Esophagus squamous epithelium (tissue), 5 donors: ENCODE measurements at regions not wholly inside any gene's neighbourhood (a gene's known extent, or its start where the extent isn't known, plus 50 kb on each side); places are given as distances from the start of the nearest gene placed in this dataset.

Experiments used
- DNase-seq: peaks from one replicate; lab custom pipeline; 2025; lab: John Stamatoyannopoulos, UW
- H3K27ac ChIP-seq, 4 donors: fragments of 200-600 bp; sonication (generic); one replicate each; pipeline ENCODE4 v1.5.1; 2016 to 2019; ENCODE audit warnings: mild to moderate bottlenecking in 1 of 4
- H3K27me3 ChIP-seq, 4 donors: fragments of 200-600 bp; sonication (generic); 1 replicate in 3 of 4; 2 replicates in 1 of 4; pipeline versions ENCODE4 v1.5.1 to v1.6.0; 2017 to 2021; ENCODE audit warnings: antibody characterized with exemption in 1 of 4
- H3K36me3 ChIP-seq, 3 donors: fragments of 200-600 bp; sonication (generic); one replicate each; pipeline ENCODE4 v1.5.1; 2016 to 2019
- H3K4me1 ChIP-seq, 3 donors: fragments of 200-600 bp; sonication (generic); one replicate each; pipeline ENCODE4 v1.5.1; 2017 to 2019
- H3K4me3 ChIP-seq, 4 donors: fragments of 200-600 bp; sonication (generic); 1 replicate in 3 of 4; 2 replicates in 1 of 4; pipeline ENCODE4 v1.5.1; 2016 to 2019; ENCODE audit warnings: mild to moderate bottlenecking in 2 of 4, moderate library complexity in 1 of 4
- H3K9me3 ChIP-seq, 3 donors: fragments of 200-600 bp; sonication (generic); one replicate each; pipeline ENCODE4 v1.5.1; 2016 to 2019
- CTCF ChIP-seq, 6 experiments: fragments of 450-650 bp in 4 of 6; fragments of 200-600 bp in 2 of 6; sonication (generic) in 2 of 6; IDR thresholded peaks; one replicate each; pipeline ENCODE4 v1.5.1; 2016 to 2019; ENCODE audit warnings: antibody characterized with exemption in 6 of 6, mild to moderate bottlenecking in 4 of 6, moderate library complexity in 4 of 6
- POLR2A ChIP-seq, 4 donors: fragments of 450-650 bp; IDR thresholded peaks; one replicate each; pipeline ENCODE4 v1.6.1; 2017; ENCODE audit warnings: antibody characterized with exemption in 4 of 4, mild to moderate bottlenecking in 4 of 4, moderate library complexity in 3 of 4
- WGBS, 2 donors: methylation state at CpG; one replicate each; pipeline ENCODE4 v1.1.5; 2018; 5-methylcytosine and 5-hydroxymethylcytosine counted together
- intact Hi-C: fragments of 100-400 bp; cut with DNase I; formaldehyde crosslinking; loops from one replicate; pipeline ENCODE4 v1.15.0; 2022
- donor health status: DM: yes; HTN: yes; CAD: no.

DNA sequence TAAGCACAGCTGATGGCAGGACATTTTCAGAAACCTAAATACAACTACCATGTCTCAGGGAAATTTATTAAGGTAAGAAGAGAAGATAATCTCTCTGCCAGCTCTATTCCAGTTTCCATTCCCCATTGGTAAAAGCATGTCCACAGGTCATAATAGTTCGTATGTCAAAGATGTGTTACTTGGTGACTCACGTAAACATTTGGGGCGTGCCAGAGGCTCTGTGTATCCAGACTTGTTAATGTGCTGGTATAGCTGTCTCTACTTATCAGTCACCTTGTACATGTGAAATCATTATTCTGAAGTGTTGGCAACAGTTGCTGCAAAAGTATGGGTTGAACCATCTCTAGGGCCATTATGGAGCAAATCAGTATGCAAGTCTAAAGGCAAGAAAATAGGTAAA lies 1345.1 kb downstream of the SUCLG1 start:
- Histone ChIP-seq H3K9me3 (no peaks in the 10 kb centered on the region), H3K27me3 (no peaks in the 10 kb centered on the region), H3K4me1 (no peaks in the 10 kb centered on the region), H3K4me3 (no peak overlapping the region), H3K36me3 (no peaks in the 10 kb centered on the region), H3K27ac (no peak overlapping the region)
- intact Hi-C loops: no loop called here
- WGBS, 2 donors: 75 to 89% methylated on average over 3 of the region's 3 CpGs
- DNase-seq: no peak
- TF ChIP-seq CTCF (IDR thresholded peaks at IDR 0.05) (no peak), POLR2A (IDR thresholded peaks at IDR 0.05) (no peak)

GRCh38 chr2:83112858-83113257 lies 1346.2 kb downstream of the SUCLG1 start:
- Histone ChIP-seq H3K4me3 (no peak overlapping the region), H3K27me3 (no peaks in the 10 kb centered on the region), H3K9me3 (no peaks in the 10 kb centered on the region), H3K27ac (no peak overlapping the region), H3K4me1 (no peaks in the 10 kb centered on the region), H3K36me3 (no peaks in the 10 kb centered on the region)
- TF ChIP-seq CTCF (IDR thresholded peaks at IDR 0.05) (no peak), POLR2A (IDR thresholded peaks at IDR 0.05) (no peak)
- intact Hi-C loops: no loop called here
- no peak for DNase-seq
- 71 to 81% methylated on average over 2 of the region's 2 CpGs for WGBS, 2 donors

DNA sequence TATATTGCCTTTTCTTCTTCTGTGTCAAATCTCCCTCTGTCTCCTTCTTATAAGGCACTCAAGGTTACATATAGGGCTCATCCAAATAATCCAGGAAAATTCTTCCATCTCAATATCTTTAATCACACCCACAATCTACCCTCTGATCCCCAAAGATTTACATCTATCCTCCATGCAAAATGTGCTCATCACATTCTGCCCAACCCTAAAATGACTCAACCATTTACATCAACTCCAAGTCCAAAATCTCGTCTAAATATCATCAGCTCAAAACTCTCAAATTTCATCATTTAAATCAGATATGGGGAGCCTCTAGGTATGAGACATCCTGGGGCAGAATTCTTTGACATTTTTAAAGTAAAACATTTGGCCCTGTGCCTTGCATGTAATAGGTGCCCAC lies 1349.8 kb downstream of the SUCLG1 start:
- Histone ChIP-seq H3K4me3 (no peak overlapping the region), H3K4me1 (no peaks in the 10 kb centered on the region), H3K9me3 (no peaks in the 10 kb centered on the region), H3K27ac (no peak overlapping the region), H3K27me3 (no peaks in the 10 kb centered on the region), H3K36me3 (no peaks in the 10 kb centered on the region)
- WGBS, 2 donors: 36 to 43% methylated on average over 1 of the region's 1 CpG
- intact Hi-C loops: no loop called here
- no peak for DNase-seq
- TF ChIP-seq POLR2A (IDR thresholded peaks at IDR 0.05) (no peak), CTCF (IDR thresholded peaks at IDR 0.05) (no peak)

- intact Hi-C loops: no loop called here
Measured at GRCh38 chr2:83106853-83107252, 1352.2 kb downstream of the SUCLG1 start.

DNA sequence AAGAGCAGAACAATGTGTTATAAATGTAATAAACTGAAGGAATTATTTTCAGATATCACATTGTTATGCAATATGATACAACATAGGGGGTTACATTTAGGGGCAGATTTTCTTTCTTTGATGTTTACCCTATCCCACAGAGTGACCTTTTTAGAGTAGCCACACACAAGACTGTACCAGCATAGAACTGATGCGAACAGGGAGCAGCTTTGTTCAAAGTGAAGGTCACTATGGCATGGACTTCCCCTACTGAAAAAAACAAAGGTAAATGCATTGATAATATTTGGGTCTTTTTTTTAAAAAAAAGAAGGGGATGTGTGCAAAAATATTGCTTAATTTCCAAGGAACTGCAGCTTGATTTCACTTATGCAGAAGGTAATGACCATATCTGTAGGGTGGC lies 1354.9 kb downstream of the SUCLG1 start:
- no peak for DNase-seq
- 67 to 85% methylated on average over 1 of the region's 1 CpG for WGBS, 2 donors

More at GRCh38 chr2:83106853-83107252, 1352.2 kb downstream of the SUCLG1 start:
- Histone ChIP-seq H3K36me3 (no peaks in the 10 kb centered on the region), H3K9me3 (no peaks in the 10 kb centered on the region), H3K4me3 (no peak overlapping the region), H3K4me1 (no peaks in the 10 kb centered on the region), H3K27ac (no peak overlapping the region), H3K27me3 (no peaks in the 10 kb centered on the region)
- DNase-seq: no peak
- TF ChIP-seq POLR2A (IDR thresholded peaks at IDR 0.05) (no peak), CTCF (IDR thresholded peaks at IDR 0.05) (no peak)

More for the DNA sequence above, 1354.9 kb downstream of the SUCLG1 start:
- Histone ChIP-seq H3K4me1 (no peaks in the 10 kb centered on the region), H3K9me3 (no peaks in the 10 kb centered on the region), H3K36me3 (no peaks in the 10 kb centered on the region), H3K27me3 (no peaks in the 10 kb centered on the region), H3K27ac (no peak overlapping the region), H3K4me3 (no peak overlapping the region)
- TF ChIP-seq CTCF (IDR thresholded peaks at IDR 0.05) (no peak), POLR2A (IDR thresholded peaks at IDR 0.05) (no peak)
- intact Hi-C loops: no loop called here
